ENCODE measurements at regions not wholly inside any gene's neighbourhood (a gene's known extent, or its start where the extent isn't known, plus 50 kb on each side); places are given as distances from the start of the nearest gene placed in this dataset.

DNA sequence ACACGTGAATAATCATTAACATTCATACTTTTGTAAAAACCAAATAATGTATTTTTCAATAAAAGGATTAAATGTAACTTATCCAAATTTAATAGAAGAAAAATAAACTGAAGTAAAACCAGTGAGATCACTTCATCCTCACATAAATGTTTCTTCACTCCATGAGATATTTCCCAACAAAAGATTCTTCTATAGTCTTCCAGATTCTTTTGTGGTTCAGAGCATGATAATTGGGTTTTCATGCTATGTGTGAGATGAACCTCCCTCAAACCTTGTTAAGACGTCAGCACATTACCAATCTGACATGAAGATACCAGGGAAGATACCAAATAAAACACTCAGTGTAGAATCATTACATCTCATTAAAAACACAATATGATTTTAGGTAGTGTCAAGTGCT is 62.9 kb upstream of the OXGR1 start:
- DNase-seq (ENCODE audit: low spot score), result no peak

DNA sequence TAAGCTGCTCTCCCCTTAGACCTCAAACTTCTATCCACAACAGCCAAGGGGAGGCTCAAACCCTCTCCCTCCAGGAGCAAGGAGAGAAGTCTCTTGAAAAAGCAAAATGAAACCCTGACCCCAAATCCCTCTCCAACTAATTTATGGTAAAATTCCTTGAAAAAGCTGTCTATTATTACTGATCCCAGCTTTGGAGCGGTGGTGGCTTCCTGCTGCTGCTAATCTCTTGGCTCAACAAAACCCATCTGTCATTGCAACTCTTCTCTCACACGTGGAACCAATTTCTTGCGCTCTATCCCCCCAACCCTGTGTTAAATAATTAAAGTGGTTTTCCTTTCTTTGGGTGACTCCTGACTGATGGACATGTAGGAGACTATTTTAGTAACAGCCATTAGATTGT is 64.1 kb upstream of the OXGR1 start:
- DNase-seq (ENCODE audit: low spot score), result no peak

DNA sequence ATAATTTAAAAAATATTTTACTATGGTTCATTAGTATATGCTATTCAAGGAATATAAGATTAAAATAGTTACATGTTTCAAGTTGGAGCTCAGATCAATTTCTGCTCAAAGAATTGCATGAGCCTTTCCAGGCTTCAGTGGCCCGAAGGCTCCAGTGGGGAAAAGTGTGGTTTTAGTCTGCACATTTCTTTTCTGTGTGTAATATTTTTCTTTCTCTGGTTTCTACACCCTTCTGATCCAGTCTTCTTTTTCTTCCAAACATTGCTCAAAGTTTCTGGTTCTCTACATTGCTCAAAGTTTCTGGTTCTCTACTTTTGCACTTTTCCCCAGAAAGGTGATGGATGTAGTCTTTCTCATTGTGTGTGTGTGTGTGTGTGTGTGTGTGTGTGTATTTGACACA is 64.7 kb upstream of the OXGR1 start:
- no peak for DNase-seq (ENCODE audit: low spot score)

DNA sequence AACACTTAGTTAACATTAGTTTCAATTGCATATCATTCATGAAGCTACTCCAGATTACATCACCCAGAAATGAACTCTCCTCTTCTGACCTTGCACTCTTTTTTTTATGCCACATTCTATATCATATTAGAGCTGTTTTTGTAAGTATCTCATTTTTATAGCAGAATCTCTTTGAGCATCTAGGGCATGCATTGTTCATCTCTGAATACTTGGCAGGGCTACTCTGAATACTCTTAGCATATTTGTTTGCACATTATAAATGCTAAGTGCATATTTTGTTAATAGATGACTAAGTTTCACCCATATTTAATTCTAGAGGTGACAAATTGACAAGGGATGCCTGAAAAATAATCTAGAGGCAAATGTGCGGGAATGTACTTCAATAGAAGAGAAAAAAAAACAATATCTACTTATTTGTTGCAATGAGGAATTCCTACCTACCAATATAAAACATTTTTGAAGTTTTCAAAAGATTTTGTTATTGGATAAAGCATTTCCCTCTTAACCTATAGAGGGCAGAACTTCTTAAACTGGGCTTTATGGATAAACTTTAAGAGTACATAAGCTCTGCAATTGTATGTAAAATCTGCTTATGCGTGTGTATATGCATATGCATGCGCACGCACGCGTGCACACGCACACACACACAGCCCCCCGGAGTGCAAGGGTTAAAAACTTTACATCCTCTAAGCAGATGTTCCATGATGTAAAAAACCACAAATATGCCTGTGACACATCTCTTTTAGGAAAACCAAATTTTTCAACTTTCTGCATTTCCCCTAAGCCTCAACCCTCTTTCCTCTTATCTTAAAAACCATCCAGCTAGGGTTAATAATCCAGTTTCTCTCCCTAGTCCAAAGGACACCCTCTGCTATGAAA is 73.0 kb upstream of the OXGR1 start:
- DNase-seq (ENCODE audit: low spot score), result no peak

DNA sequence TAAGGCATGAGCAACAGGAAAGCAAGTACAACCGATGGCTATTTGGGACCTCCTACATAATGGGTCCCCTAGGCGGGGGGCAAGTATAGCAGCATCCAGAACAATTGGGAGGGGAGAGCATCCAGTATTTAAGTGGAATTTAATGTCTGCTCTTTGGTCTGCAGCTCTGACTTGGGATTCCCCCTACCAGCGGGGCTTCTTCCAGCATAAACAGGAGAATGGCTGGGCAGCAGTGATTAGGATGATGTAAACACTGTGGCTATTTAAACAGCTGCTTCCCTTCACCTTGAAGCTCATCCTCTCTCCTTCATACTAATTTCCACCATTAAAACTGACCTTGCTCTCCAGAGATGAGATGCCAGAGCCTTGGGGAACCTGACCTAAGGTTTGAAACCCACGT is 73.9 kb upstream of the OXGR1 start:
- DNase-seq (ENCODE audit: low spot score), result no peak

DNA sequence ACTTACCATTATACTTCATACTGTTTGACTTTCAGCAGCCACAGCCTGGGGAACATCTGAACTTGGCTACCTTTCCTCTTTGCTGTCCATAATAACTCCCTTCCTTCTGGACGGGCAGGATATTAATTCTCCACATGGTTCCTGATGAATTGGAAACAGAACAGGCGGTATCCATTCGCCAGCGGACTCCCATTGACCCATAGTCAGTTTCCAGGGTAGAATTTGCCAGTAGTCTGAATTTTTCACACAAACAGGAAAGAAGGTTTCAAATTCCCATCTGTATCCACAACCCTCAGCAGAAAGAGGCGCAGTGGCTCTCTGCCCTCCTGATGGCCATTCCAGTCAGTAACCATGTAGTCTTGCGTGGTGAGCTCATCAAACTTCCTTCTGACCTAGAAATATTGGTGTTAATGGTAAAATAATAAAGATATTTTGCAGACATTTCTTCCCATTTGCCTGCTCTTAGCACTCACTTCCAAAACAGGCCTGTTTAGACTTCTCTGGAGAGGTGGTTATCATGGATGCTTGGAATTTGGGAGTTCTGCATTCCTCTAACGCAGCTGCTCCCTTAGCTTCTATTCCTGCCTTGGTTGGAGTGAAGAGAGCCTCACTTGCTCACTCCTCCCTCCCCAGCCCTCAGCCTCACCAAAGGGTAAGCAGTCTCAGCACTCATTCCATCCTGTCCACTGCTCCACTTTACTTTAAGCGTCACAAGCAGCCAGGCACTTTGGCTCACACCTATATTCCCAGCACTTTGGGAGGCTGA is 75.0 kb upstream of the OXGR1 start:
- DNase-seq (ENCODE audit: low spot score), result no peak

- DNase-seq (ENCODE audit: low spot score), result no peak
These were observed 78.0 kb upstream of the OXGR1 start for GRCh38 chr13:97072297-97072696.

GRCh38 chr13:97074618-97075017 is 80.3 kb upstream of the OXGR1 start:
- DNase-seq (ENCODE audit: low spot score), result no peak

DNA sequence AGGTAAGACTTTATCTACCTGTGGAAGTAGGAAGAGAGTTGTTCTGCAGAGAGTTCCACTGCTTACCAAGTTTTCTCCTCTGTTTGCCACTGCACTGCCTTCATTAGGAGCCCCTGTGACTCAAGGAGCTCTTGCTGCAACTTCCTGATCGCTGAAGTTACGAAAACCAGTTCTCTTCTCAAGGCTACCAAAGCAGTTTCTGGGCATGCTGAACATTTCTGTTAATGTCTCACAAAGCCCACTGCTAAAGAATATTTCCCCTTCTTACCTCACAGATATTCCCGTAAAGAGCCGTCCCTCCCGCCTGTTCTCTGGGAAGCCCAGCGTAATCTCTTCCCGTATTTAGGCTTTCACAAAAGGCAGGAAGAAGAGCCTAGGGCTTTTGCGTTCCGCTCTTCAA is 82.6 kb upstream of the OXGR1 start:
- no peak for DNase-seq (ENCODE audit: low spot score)

GRCh38 chr13:97077341-97077740 is 83.1 kb upstream of the OXGR1 start:
- DNase-seq (ENCODE audit: low spot score), result no peak

GRCh38 chr13:97079726-97080125 is 85.5 kb upstream of the OXGR1 start:
- no peak for DNase-seq (ENCODE audit: low spot score)

DNA sequence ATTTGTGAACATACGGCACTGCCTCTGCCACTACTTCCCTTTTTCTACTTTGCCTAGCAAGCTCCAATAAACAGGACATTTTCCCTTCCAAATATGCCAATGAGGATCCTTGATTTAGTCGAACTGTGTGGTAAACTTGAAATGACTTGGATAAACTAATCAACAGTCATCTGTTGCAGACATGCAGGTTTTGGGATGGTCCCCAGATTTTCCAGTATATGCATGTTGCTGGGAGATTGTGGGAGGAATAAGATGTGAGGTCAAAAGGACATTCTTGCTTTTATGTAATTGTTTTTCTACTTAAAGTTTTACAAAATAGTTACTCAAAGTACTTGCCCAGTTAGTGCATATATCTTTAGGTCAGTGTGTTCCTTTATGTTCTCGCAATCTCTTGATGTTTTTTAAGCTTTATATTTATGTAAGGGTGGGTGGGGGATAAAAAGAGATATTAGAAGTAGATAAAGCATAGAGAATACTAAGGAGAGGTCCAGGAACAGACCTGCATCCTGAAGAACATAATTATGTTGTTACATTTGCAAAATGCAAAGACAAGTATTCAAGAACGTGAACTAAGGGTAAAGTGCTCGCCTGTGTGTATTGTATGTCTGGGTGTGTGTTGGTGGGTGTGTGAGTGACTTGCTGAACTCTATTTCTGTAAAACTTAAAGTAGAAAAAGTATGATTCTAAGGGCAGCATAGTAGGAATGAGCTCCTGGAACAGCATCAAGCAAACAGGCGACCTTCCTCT is 88.4 kb upstream of the OXGR1 start:
- DNase-seq (ENCODE audit: low spot score), result no peak

DNA sequence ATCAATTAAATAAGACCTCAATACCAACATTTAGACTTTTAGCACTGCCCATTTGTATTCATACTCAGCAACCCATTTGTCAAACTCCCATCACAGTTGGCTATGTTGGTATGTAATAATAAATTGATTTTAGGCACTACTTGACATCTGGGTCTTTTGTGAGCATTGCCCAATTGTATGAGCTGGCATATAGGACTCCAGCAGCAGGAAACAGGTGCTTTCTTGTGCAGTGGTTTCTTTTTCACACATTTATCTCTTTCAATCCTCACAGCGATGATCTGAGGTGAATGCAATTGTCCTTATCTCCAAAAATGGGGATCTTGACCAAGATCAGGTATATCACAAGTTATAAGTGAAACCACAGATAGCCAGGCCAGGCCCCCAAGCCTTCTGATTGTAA is 96.9 kb upstream of the OXGR1 start:
- DNase-seq (ENCODE audit: low spot score), result no peak

- no peak for DNase-seq (ENCODE audit: low spot score)
These were observed 106.5 kb upstream of the OXGR1 start for GRCh38 chr13:97100821-97101220.

- no peak for DNase-seq (ENCODE audit: low spot score)
These were observed 107.8 kb upstream of the OXGR1 start for GRCh38 chr13:97101912-97102708.

GRCh38 chr13:97106323-97106722 is 112.0 kb upstream of the OXGR1 start:
- DNase-seq (ENCODE audit: low spot score), result no peak

DNA sequence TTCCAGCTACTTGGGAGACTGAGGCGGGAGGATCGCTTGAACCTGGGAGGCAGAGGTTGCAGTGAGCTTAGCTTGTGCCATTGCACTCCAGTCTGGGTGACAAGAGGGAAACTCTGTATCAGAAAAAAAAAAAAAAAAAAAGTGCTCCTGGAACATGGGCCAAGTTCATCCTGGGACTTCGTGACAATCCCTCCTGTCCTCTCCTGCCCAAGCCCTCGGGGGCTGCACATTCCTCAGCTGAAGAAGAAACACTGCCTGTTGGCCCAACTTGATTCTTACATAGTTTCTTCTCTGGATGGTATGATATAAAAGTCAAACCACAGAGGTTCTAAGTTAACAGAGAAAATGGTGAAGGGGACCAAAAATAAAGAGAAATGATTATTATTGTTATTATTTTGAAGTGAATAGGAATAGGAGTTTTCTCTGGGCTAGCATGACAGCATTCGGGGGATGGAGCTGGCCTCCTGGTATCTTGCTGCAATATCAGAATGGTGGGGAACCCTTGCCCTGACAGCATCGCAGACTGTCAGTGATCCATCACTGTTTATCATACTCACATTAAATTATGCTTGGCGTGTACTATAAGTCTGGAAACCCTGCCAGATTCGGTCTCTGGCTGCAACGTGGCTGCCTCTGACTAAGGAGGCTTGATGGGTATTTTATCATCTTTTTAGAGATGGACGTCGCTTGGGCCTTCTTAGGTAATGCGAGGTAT is 113.7 kb upstream of the OXGR1 start:
- DNase-seq (ENCODE audit: low spot score), result no peak

GRCh38 chr13:97108530-97108900 is 113.6 kb upstream of the MBNL2 start:
- no peak for DNase-seq (ENCODE audit: low spot score)

DNA sequence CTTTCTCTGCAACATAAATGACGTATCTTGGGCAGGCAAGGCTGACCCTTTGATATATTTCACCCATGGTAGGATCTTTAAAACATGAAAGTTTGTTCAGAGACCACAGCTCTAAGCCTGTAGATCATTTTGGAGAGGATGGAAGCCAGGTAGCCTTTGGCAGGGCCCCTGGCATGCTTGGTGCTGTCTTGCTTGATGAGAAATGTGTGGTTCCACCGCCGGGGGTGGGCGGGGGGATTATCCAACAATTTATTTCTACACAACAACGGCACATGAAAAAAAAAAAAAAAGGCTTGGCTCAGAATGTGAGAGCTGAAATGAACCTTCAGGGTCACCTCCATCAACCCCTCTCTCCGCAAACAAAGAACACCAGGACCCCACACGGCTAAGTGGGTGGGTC is 112.9 kb upstream of the MBNL2 start:
- DNase-seq (ENCODE audit: low spot score), result no peak

DNA sequence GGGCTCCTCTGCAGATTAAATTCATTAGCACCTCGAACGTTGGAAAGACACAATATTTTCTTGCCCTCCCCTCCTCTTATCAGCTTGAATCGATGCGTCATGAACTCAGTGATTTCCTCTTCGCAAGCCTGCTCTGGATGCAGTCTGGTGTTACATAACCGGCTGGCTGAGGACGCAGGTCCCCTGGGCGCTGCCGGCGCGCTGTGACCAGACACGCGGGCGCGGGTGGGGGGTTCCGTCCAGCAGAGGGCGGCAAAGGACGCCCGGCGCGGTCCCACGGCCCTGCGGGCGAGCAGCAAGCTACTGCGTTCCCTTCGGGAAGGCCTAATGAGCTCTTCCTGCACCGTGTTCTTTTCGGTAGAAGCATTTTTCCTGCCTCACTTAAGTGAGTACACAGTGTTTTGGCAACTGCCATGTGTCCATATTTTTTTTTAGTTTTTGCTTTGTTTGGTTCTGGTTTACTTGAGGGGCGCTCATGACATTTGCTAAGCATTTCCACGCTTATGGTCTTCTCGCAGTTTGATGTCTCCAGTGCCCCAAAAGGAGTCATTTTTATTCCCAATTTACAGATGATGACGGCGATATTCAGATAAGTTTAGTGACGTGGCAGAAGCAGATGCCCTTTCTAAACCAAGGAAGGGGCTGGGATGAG is 112.2 kb upstream of the MBNL2 start:
- DNase-seq (ENCODE audit: low spot score), result peak; percentile 92

GRCh38 chr13:97110936-97111335 is 111.2 kb upstream of the MBNL2 start:
- DNase-seq (ENCODE audit: low spot score), result no peak

Data from ecto neural progenitor cell (in vitro differentiated cells).